ELF-1 (cell line): ENCODE measurements at regions not wholly inside any gene's neighbourhood (a gene's known extent, or its start where the extent isn't known, plus 50 kb on each side); places are given as distances from the start of the nearest gene placed in this dataset.

Experiments used
- DNase-seq: peaks from one replicate; pipeline ENCODE4 v3.0.0-alpha.2; 2016; ENCODE audit warnings: low read depth, low spot score

DNA sequence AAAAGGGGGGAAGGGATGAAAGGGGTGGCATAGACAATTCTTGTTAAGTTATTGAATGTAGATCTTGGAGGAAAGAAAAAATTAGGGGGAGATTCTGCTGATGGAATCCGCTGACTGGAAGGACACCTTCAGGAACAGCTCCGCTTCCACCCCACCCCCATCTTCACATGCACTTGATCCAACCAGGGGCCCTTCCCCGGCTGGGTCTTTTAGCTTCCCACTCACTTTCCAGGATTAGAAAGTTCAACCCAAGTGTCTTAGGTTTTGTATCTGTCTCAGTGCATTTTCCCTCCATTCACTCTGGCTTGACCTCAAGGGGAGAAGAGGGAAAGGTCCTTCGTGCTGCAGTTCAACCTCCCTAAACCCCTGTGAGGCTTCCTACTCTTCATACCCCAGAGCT, 141.4 kb downstream of the IRS2 start:
- DNase-seq, result no peak

DNA sequence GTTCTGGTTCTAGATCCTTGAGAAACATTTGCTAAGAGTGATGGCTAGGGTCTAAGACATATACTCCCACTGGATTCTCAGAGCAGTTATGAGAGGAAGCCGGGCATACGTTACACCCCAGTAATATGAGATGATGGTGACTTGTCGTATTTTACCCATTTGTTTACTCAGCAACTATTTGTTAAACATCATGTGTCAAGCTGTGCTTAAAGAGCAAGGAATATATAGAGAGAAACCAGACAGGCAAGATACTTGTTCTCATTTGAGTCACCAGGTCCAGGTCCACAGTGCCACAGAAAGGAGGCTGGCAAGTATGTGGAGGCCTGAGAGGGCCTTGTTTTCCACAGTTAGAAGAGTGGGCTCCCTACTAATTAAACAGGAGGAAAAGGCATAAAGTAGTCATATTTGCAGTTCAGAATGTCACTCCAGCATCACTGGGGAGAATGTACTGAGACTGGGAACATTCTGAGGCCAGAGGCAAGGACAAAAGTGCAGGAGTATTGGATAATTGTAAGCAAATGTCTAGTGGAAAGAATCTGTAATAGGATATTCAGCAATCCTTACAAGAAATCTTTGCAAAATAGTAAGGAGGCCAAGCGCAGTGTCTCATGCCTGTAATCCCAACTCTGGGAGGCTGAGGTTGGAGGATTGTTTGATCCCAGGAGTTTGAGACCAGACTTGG, 142.2 kb downstream of the IRS2 start:
- DNase-seq, result no peak

DNA sequence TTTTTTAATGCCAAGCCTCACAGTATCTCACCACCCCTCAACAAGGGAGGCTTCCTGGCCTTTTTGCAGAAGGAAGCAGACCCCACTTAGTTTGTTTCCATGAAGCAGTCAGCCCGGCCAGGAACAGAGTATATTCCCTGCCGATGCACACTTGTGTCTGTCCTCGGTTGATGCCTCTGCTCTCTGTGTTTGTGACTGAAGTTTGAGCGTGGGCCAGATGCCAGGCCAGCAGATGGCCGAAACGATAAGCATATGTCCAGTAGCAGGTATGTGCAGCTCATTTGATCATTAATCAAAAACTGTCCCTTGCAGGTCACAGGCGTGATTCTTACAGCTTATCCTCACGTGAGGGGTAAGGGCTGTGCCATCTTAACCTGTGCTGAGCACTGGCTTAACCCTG, 144.0 kb downstream of the IRS2 start:
- no peak for DNase-seq

DNA sequence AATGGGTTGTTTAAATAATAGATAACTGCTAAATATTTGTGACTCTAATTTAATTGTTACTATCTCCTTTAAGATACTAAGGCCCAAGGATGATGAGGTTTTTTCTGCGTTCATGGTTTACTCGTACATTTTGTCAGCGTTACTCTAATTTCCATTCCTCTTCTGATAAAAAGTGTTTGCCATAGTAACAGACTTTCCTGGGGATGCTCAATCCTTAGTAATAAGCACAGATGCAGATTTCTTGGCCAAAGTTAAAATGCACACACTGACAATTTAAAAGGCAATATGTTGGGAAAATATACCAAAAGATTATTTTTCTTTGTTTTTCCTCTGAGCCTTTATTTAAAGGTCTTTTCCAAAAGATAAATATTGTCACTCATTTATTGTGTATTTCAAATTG, 149.6 kb downstream of the IRS2 start:
- DNase-seq, result no peak

- DNase-seq, result no peak
These were observed 155.3 kb downstream of the IRS2 start for GRCh38 chr13:109631069-109631468.

DNA sequence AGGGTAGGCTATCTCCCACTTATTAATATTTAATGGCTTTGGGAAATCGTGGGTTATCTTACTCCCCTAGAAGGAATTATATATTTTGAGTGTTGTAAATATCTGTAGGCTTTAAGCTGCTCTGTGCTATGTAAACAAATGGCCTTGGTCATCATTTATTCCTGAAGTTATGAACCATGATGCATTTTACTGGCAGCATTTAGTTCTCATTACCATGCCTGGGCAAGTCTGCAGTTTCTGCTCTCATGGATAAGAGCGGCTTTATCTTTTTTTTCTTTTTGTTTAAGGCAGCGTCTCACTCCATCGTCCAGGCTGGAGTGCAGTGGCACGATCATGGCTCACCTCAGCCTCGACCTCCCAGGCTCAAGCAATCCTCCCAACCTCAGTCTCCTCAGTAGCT, 156.1 kb downstream of the IRS2 start:
- no peak for DNase-seq

DNA sequence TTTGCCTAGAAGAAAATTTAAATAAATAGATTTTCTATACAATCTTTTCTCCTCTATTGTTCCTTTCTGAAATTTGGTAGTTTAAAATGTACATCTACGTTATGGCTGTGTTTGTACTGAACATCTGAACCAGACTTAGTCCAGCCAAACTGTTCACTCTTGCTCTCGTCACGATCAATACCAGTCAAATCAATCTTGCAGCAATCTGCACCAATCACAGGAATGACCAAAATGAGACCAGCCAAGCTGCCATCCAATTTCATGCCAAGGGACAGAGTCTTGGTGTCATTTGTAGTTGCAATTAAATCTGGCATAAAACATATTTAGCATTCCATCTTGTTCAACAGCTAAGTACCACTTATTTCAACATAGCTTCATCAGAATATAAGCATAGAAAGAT, 156.6 kb downstream of the IRS2 start:
- no peak for DNase-seq

GRCh38 chr13:109628251-109628699, 158.1 kb downstream of the IRS2 start:
- no peak for DNase-seq

- DNase-seq, result no peak
These were observed 158.7 kb downstream of the IRS2 start for GRCh38 chr13:109627649-109628048.

DNA sequence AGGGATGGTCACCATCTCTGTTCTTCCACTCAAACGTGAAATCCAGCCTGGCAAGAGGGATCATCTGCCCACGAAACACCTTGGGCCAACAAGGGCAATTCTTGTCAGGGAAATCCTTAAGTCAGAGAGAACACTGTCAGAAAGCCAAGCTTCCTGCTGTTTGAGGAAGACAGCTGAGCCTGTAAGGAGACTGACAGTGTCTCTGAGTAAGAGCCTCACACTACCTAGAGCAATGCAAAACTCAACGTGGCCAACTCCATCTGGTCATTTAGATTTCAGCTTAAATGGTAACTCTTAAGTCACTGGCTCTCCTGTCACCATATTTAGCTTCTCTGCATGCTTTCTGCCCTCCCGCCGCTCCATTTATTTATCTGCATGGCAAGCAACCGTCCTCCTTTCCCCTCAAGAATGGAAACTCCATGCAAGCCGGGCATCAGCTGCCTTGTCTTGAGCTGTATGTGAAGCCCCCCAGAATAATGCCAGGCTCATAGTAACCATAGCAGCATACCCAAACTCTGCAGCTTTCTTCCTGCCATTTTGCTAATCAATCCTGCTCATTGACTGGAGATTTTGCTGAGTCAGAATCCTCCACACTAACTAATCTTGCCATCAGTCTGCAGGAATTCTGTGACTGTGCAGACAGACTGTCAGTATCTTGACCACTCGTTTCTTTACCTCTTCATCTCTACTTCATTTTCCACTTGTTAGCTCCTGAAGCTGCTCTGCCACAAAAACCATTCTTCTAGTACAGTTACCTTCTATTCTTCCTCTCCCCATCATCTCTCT, 159.8 kb downstream of the IRS2 start:
- DNase-seq, result no peak

DNA sequence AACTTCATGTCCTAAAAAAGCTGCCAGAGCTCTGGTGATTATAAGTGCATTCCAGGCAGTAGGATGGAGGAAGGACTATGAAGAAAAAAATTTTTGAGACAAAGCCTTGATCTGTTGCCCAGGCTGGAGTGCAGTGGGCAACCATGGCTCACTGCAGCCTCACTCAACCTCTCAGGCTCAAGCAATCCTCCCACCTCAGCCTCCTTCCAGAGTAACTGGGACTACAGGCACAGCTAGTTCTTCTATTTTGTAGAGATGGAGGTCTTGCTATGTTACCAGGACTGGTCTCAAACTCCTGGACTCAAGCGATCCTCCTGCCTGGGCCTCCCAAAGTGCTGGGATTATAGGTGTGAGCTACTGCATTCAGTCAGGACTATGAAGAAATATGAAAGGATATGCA, 161.2 kb downstream of the IRS2 start:
- DNase-seq, result no peak

GRCh38 chr13:109622006-109622405, 164.4 kb downstream of the IRS2 start:
- no peak for DNase-seq

DNA sequence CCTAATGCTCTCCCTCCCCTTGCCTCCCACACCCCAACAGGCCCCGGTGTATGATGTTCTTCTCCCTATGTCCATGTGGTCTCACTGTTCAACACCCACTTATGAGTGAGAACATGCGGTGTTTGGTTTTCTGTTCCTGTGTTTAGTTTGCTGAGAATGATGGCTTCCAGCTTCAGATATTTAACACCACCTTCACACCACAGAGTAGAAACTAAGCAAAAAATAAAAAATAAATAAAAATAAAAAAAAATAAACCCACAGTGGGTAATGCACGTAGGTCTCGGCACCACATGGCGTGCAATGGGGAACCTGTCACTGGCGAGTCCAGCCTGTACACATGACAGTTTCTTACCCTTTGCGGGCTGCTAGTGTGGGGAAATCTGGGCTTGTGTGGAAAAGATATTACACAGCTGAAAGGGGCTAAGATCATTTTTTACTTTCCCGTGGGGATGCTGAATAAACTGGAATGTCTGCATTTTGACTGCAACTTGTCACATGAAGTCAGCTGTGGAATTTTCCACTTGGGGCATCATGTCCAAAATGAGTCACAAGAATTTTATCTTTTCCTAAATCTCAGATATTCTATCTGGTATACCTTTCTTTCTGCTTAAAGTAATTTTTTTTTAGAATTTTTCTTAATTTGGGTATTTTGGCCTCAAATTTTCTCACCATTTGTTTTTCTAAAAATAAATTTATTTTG, 170.5 kb downstream of the IRS2 start:
- DNase-seq, result no peak

- DNase-seq, result no peak
These were observed 174.3 kb downstream of the IRS2 start for GRCh38 chr13:109611912-109612691.

DNA sequence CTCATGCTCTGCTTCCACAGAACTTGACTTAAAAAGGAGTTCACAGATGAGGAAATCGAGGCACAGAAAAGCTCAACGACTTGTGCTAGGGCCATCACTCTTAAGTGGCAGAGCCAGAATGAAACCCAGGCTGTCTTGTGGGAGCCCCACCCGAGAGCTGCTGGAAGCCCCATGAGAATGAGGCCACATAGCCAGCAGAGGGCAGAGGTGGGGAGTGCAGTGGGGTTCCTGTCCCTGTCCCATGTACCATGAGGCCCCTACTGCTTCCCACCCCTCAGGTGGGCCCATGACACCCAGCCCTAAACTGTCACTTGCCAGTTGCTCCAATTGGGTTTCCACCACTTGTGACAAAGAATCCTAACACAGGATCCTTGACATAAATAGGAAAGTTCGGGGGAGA, 175.9 kb downstream of the IRS2 start:
- DNase-seq, result peak; percentile 34

DNA sequence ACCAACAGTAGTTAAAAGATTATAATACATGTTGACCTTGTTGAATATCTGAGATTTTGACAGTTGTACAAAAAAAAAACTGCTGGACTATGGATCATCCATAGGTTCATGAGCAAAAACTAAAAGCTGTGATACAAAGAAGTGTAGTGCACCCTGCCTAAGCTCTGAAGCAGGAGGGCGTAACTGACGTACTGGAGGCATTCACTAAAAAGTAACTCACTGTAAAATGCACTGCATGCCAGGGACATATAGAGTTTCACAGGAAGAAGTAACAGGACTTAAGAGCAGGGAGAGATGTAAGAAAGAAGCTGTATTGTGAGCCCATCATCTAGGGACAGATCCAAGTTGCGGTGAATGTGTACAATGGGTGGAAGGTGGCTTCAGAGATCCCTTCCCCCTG, 177.9 kb downstream of the IRS2 start:
- no peak for DNase-seq

DNA sequence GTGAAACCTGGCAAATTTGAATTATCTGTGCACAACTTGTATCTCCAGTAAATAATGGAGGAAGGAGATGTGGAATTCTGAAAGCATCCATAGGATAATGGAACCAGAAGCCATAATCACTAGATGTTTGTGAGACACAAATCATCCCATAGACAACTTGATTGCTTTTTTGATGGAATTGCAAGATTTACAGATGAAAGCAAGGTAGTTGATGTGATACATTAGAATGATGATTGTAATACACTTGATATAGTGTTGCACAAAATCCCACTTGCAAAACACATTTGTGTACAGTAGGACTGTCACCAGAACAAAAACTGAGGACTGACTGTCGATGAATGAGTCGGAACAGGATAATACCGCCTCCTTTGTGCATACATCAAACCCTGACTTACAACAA, 178.3 kb downstream of the IRS2 start:
- DNase-seq, result no peak

DNA sequence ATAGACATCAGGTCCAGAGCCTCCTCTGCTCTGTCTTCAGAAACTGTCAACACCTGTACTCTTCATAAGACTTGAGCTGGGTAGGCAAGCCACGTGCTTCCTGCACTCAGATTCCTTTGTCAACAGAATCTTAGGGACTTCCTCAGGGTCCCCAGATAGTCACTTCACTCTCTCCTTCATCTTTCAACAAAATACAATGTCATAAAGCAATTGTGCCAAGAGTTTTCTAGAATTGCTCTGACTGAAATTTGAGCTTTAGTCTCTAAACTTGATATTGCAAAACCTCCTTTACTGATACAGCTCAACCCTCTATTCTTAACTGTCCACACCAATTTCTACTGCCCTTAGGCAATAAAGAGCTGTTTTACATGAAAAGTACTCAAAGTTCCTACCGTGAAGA, 179.9 kb downstream of the IRS2 start:
- DNase-seq, result no peak

DNA sequence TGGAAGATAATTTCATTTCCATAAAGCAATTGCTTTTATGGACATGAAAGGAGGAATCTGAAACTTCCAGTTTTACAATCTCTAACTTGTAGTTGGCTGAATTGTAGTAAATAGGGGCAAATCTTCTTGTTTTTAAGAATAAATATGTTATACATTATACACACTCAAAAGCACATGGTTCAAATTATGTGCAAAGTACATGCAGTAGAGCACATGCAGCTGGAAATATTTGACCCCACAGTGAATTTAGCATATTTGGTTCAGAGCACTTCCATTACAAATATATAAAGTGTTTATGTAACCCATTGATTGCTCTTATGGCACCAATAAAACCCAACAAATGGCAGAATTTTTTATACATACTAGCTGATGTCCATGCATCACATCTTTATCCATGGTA, 180.5 kb downstream of the IRS2 start:
- DNase-seq, result no peak

GRCh38 chr13:109604894-109605293, 181.5 kb downstream of the IRS2 start:
- DNase-seq, result no peak

DNA sequence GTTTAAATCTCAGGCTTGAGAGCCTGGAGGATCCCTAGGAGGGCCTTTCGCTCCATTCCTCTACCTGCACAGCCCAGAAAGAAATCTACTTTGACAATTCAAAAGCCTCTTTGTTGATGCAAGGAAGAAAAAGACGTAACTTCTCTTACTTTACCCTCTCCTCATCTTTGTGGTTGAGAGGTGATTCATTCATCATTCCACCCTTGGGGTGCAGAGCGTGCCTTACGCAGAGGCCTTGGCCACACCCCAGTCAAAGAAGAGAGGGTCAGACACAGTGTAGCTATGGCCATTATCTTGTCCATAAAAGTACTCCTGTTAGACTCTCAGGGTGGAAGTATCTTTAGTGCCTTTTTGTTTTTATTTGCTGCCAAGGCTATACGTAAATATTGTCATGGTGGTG, 184.0 kb downstream of the IRS2 start:
- DNase-seq, result no peak
